OCI-LY3 (cell line): ENCODE measurements at regions not wholly inside any gene's neighbourhood (a gene's known extent, or its start where the extent isn't known, plus 50 kb on each side); places are given as distances from the start of the nearest gene placed in this dataset.

Experiments
- CTCF ChIP-seq: fragments of 200-600, 300-600 bp; sonication (generic); IDR thresholded peaks from 2 replicates; pipeline ENCODE4 v1.5.1; 2014; ENCODE audit warnings: antibody characterized with exemption, low read length, low read depth
- EZH2phosphoT487 ChIP-seq: fragments of 200-600 bp; shearing (Covaris generic); IDR thresholded peaks from 2 replicates; pipeline ENCODE4 v1.6.1; 2018; ENCODE audit warnings: antibody characterized with exemption, mixed run types, low read depth

DNA sequence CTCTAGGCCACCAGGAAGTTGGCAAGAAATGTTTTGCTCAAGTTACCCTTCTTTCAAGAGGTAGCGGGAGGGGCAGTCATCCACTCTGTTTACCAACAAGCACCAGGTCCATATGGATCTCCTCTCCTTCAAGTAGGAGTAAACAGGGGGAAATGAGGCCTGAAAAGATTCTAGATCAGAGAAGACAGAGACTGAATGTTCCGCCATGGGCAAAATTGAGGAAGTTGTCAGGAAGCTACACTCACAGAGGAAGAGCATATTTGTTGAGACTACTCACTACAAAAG, 81.6 kb downstream of the KLF15 start:
- no peak for TF ChIP-seq CTCF
- no peak for TF ChIP-seq EZH2phosphoT487
